ENCODE measurements at regions not wholly inside any gene's neighbourhood (a gene's known extent, or its start where the extent isn't known, plus 50 kb on each side); places are given as distances from the start of the nearest gene placed in this dataset.

GRCh38 chr15:93482731-93483130 is 393.7 kb upstream of the RGMA start:
- TF ChIP-seq CTCF (IDR thresholded peaks at IDR 0.05; ENCODE audit: borderline replicate concordance, extremely low read depth, low read length, poor library complexity, severe bottlenecking) (no peak), EZH2 (IDR thresholded peaks at IDR 0.05; ENCODE audit: borderline replicate concordance, low read depth, low read length, severe bottlenecking) (no peak)
